GM12873 (cell line): ENCODE measurements at regions not wholly inside any gene's neighbourhood (a gene's known extent, or its start where the extent isn't known, plus 50 kb on each side); places are given as distances from the start of the nearest gene placed in this dataset.

Experiments
- CTCF ChIP-seq: IDR thresholded peaks from 2 replicates; pipeline ENCODE4 v1.5.1; 2012; ENCODE audit warnings: low read depth, mild to moderate bottlenecking, moderate library complexity, low read length, control low read depth; ENCODE audit not compliant: insufficient read depth; ENCODE audit errors: missing control alignments

- TF ChIP-seq CTCF = no peak
Observed at GRCh38 chr6:134686071-134686470, 263.8 kb downstream of the ALDH8A1 start.

DNA sequence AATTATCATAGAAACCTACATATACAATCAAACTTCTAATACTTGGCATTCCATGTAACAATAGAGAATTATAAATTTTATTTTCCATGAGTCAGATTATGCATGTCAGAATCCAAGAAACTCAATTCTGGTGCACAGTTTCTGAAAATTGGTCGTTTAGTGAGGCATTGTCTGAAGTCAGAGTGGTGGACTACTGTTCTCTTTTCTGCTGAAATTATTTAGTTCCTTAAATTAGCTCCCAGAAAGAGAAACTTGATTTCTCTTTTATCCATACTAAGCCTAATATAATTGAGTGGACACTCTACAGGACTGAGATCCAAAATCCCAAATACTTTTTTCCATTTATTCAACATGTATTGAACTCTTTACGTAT lies 265.5 kb downstream of the ALDH8A1 start:
- TF ChIP-seq CTCF = no peak

DNA sequence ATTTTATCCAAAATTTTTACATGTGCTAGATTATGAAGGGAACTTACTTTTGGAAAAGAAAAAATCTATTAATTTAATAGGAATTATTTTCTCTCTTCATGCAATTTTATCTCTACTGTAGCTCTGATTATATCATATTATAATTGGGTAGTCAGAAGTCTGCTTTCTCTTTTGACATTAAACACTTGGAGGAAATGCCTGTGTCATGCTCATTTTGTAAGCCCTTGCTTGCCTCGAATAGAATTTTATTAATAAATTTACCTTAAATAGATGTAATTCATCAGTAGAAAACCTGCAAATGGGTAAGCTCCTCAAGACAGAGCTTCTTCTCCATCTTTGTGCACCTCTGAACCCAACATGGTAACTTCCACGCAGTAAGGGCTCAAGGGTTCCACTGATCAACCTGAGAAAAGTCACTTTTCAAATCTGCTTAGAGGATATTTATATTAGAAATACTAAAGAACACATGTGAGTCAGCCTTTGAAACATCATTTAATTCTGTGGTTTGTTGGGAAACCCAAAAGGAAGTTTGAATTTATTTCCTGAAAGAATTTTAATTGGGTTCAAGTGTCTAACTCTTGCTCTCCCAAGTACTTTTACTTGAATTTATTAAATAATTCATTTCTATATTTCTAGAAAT lies 266.0 kb downstream of the ALDH8A1 start:
- no peak for TF ChIP-seq CTCF

DNA sequence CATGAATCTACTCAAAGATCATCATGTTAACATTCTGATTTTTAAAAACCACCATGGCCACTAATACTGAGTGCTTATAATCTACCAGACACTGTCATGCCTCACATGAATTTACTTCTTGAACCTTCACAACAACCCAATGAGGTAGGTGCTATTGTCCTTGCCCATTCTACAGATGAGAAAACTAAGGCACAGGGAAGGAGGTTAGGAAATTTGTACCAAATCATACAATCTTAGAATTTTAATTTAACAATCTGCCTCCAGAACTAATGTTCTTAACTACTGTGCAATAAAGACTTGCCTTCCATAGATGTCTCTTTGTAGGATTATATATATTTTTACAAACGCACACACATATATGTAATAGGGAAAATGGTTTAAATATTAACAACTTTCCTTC lies 269.5 kb downstream of the ALDH8A1 start:
- no peak for TF ChIP-seq CTCF

DNA sequence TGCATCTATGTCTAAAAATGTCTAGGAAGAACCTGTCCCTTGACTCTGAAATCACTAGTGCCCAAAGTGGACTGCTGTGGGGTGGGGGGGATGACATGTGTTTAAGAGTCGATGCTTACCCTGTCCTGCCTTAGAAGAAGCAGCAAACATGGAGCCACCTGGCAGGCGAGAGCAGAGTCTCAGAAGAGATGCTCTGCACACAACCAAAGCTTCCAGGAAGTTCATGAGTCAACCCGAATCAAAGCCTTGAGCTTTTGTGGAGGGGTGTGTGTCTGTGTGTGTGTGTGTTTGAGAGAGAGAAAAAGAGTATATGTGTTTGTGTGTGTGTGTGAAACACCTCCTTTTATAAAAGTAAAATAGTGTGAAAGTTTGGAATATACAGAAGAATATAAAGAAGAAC lies 269.9 kb downstream of the ALDH8A1 start:
- TF ChIP-seq CTCF = no peak

DNA sequence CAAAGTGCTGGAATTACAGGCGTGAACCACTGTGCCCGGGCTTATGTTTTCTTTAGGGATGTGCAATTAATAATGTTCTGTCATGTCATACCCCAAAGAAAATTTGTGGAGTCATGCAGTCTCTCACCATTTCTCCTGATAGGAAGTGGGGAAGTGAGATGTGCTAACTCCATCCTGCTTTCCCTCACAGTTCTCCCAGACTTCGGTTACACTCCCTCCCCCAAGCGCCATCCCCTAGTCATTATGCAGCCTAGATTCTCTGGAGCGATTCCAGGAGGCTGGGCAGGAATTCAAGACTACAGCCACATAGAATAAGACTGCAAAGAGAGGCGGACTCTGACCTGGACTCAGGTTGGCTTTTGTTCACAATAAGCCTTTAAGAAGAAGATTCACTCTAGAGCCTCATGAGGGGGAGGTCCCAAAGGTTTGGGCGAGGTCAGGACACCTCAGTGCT lies 271.4 kb downstream of the ALDH8A1 start:
- no peak for TF ChIP-seq CTCF

DNA sequence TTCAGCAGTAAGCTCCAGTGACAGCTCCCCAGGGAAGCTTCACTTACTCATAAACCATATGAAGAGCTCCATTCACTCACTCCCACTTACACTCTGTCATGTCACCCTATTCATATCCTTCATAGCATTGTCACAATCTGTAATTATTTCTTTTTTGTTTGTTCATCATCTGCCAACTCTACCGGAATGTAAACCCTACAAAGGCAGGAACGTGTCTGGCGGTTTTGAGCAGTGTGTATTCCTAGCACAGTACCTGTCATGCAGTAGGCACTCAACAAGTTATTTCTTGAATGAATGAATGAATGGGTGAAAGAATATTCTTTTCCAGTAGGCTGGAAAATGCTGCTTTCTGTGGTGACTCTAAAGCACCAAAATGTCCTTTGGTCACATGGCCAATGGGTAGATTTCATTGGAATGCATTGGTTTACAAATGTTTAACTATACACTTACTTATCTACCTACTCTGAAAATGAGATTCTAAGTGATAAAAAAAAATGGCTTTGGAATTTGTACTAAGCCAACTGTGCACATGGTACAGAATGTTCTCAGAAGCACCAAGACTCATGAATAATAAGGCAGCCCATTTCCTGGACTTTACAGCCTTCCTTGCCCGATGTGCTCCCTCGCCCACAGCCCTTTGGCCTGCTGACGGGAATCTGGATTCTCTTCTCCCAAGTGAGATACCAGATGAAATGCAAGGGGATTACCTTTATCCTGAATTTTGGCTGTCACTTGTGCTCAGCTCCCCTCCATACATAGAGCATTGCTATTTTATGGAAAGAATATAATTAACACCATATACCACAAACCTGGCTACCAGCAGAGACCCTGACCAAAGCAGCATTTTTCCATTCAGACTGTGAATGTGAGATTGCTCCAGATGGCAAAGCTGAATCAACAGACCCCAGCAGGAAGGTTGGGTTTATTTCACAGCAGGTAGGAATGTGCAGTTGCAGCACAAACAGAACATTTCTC lies 273.3 kb downstream of the ALDH8A1 start:
- TF ChIP-seq CTCF = no peak
